HCT116 (cell line): ENCODE measurements at regions not wholly inside any gene's neighbourhood (a gene's known extent, or its start where the extent isn't known, plus 50 kb on each side); places are given as distances from the start of the nearest gene placed in this dataset.

Experiments
- ATAC-seq: fragments of 200-7000 bp; cut with Tn5 transposase; 2 replicates; pipeline ENCODE4 v1.9.1; 2020; ENCODE audit warnings: mild to moderate bottlenecking, moderate library complexity
- BruUV-seq: library from RNA; stranded (reverse); fragments of 400-500 nt; replicated peaks from 2 replicates; lab custom pipeline; 2021; lab: Mats Ljungman, UMichigan
- CTCF ChIA-PET: fragments of 300-600 bp; sonication (Branson Sonifier 250); formaldehyde crosslinking; loops from one replicate; lab custom pipeline; 2021; ENCODE audit warnings: antibody characterized with exemption; lab: Charles Lee
- POLR2A ChIA-PET: fragments of 300-600, 350-600 bp; sonication (Branson Sonifier 250); formaldehyde crosslinking; loops from one replicate; lab custom pipeline; 2021; ENCODE audit warnings: antibody characterized with exemption; lab: Charles Lee
- RAD21 ChIA-PET, 2 experiments: fragments of 300-600 bp; sonication (Branson Sonifier 250); formaldehyde crosslinking; loops; one replicate each; lab custom pipeline; 2023; ENCODE audit warnings: low total read pairs in 2 of 2; ENCODE audit not compliant: uncharacterized antibody in 2 of 2, unreplicated experiment in 2 of 2, low non-redundant PET in 1 of 2; lab: Charles Lee
- DNase-seq: peaks from one replicate; pipeline ENCODE4 v3.0.0-alpha.2; 2010; ENCODE audit warnings: low read depth, low spot score
- H2AFZ ChIP-seq: fragments of 200-600 bp; shearing (Covaris generic), sonication (generic); 2 replicates; pipeline ENCODE4 v1.6.1; 2017; ENCODE audit warnings: low read depth, mixed run types, mixed read lengths, antibody characterized with exemption, low read length; ENCODE audit not compliant: poor library complexity, severe bottlenecking
- H3K27ac ChIP-seq: 2 replicates; pipeline ENCODE4 v1.5.1; 2012; ENCODE audit warnings: low read depth, low read length
- H3K27me3 ChIP-seq: fragments of 200-600 bp; sonication (generic); 2 replicates; pipeline ENCODE4 v1.6.1; 2016; ENCODE audit warnings: mixed run types, low read length, mixed read lengths; ENCODE audit not compliant: insufficient read depth
- H3K36me3 ChIP-seq, 2 experiments: fragments of 200-500 bp in 1 of 2; fragments of 200-600 bp in 1 of 2; sonication (Bioruptor generic) in 1 of 2; sonication (generic) in 1 of 2; 2 replicates each; pipeline versions ENCODE4 v1.5.1 to v1.6.1; 2014 to 2016; ENCODE audit warnings: low read length in 2 of 2, inconsistent platforms in 1 of 2, mixed read lengths in 1 of 2, mixed run types in 1 of 2; ENCODE audit not compliant: insufficient read depth in 2 of 2, control insufficient read depth in 1 of 2
- H3K4me1 ChIP-seq, 2 experiments: fragments of 200-600 bp in 1 of 2; sonication (generic) in 1 of 2; 2 replicates each; pipeline versions ENCODE4 v1.5.1 to v1.6.1; 2012 to 2017; ENCODE audit warnings: low read length in 2 of 2, inconsistent platforms in 1 of 2, mild to moderate bottlenecking in 1 of 2, mixed read lengths in 1 of 2, mixed run types in 1 of 2, moderate library complexity in 1 of 2; ENCODE audit not compliant: insufficient read depth in 2 of 2, control insufficient read depth in 1 of 2
- H3K4me2 ChIP-seq: fragments of 200-600 bp; sonication (generic); 2 replicates; pipeline ENCODE4 v1.6.1; 2017; ENCODE audit warnings: mixed run types, low read length, mixed read lengths
- H3K4me3 ChIP-seq, 2 experiments: fragments of 200-600 bp in 1 of 2; sonication (generic) in 1 of 2; replicated peaks in 1 of 2; 2 replicates each; pipeline ENCODE4 v1.5.1; 2011 to 2016; ENCODE audit warnings: low read length in 2 of 2, control low read depth in 1 of 2, low read depth in 1 of 2, mild to moderate bottlenecking in 1 of 2, mixed read lengths in 1 of 2, mixed run types in 1 of 2
- H3K79me2 ChIP-seq: fragments of 200-600 bp; sonication (generic); 2 replicates; pipeline ENCODE4 v1.6.1; 2017; ENCODE audit warnings: mild to moderate bottlenecking, mixed run types, low read length, moderate library complexity, mixed read lengths; ENCODE audit not compliant: insufficient read depth
- H3K9ac ChIP-seq: fragments of 200-600 bp; sonication (generic); 2 replicates; pipeline ENCODE4 v1.6.1; 2016; ENCODE audit warnings: low read length, mixed read lengths
- H3K9me2 ChIP-seq: fragments of 200-600 bp; sonication (generic), shearing (Covaris generic); 2 replicates; pipeline ENCODE4 v1.6.1; 2017; ENCODE audit warnings: mixed run types, mild to moderate bottlenecking, moderate library complexity; ENCODE audit not compliant: insufficient read depth
- H3K9me3 ChIP-seq, 2 experiments: fragments of 200-500 bp in 1 of 2; fragments of 200-600 bp in 1 of 2; sonication (Bioruptor generic) in 1 of 2; sonication (generic) in 1 of 2; 2 replicates each; pipeline ENCODE4 v1.6.1; 2014 to 2017; ENCODE audit warnings: low read length in 2 of 2, mixed read lengths in 2 of 2, inconsistent platforms in 1 of 2, low read depth in 1 of 2, mild to moderate bottlenecking in 1 of 2, mixed run types in 1 of 2, moderate library complexity in 1 of 2; ENCODE audit not compliant: control insufficient read depth in 1 of 2, insufficient read depth in 1 of 2
- H4K20me1 ChIP-seq: fragments of 200-600 bp; sonication (generic), shearing (Covaris generic); 2 replicates; pipeline ENCODE4 v1.6.1; 2017; ENCODE audit warnings: mixed run types, mild to moderate bottlenecking, moderate library complexity; ENCODE audit not compliant: insufficient read depth
- ATF3 ChIP-seq: IDR thresholded peaks from 2 replicates; pipeline ENCODE4 v1.6.1; 2012
- CTCF ChIP-seq, 3 experiments: fragments of 200-600 bp in 1 of 3; sonication (generic) in 1 of 3; IDR thresholded peaks in 2 of 3; conservative IDR thresholded peaks in 1 of 3; 2 replicates each; pipeline ENCODE4 v1.5.1; 2012 to 2017; ENCODE audit warnings: low read depth in 2 of 3, low read length in 2 of 3, antibody characterized with exemption in 1 of 3, borderline replicate concordance in 1 of 3, control low read depth in 1 of 3, mild to moderate bottlenecking in 1 of 3, mixed read lengths in 1 of 3, mixed run types in 1 of 3, moderate library complexity in 1 of 3; ENCODE audit not compliant: insufficient read depth in 1 of 3
- EGR1 ChIP-seq: IDR thresholded peaks from 2 replicates; pipeline ENCODE4 v1.6.1; 2012; ENCODE audit warnings: low read depth
- ELF1 ChIP-seq: IDR thresholded peaks from 2 replicates; pipeline ENCODE4 v1.6.1; 2012; ENCODE audit warnings: low read depth, borderline replicate concordance
- FOSL1 ChIP-seq: IDR thresholded peaks from 2 replicates; pipeline ENCODE4 v1.6.1; 2012; ENCODE audit warnings: low read depth
- JUND ChIP-seq: IDR thresholded peaks from 2 replicates; pipeline ENCODE4 v1.6.1; 2012
- POLR2A ChIP-seq: IDR thresholded peaks from 2 replicates; pipeline ENCODE4 v1.7.0; 2011; ENCODE audit warnings: borderline replicate concordance; ENCODE audit not compliant: insufficient read depth, insufficient read length; ENCODE audit errors: extremely low read depth
- REST ChIP-seq: IDR thresholded peaks from 2 replicates; pipeline ENCODE4 v1.6.1; 2012; ENCODE audit warnings: low read depth
- SP1 ChIP-seq: IDR thresholded peaks from 2 replicates; pipeline ENCODE4 v1.6.1; 2012; ENCODE audit warnings: low read depth
- TCF7L2 ChIP-seq: IDR thresholded peaks from 2 replicates; pipeline ENCODE4 v1.7.0; 2011; ENCODE audit warnings: borderline replicate concordance, inconsistent platforms; ENCODE audit not compliant: insufficient read depth, insufficient read length; ENCODE audit errors: extremely low read depth
- YY1 ChIP-seq: IDR thresholded peaks from 2 replicates; pipeline ENCODE4 v1.6.1; 2011; ENCODE audit warnings: low read length, low read depth, moderate library complexity, mild to moderate bottlenecking; ENCODE audit not compliant: insufficient replicate concordance; ENCODE audit errors: extremely low read depth
- intact Hi-C: fragments of 100-400 bp; cut with micrococcal nuclease; formaldehyde crosslinking; loops from 2 replicates; pipeline ENCODE4 v1.10.0; 2022
- TF ChIP-seq, protein P1 (sequence below): IDR thresholded peaks from 2 replicates; pipeline ENCODE4 v1.6.1; 2011; ENCODE audit warnings: mild to moderate bottlenecking, low read length, moderate library complexity; ENCODE audit not compliant: insufficient replicate concordance; ENCODE audit errors: extremely low read depth

- TF ChIP-seq POLR2A (no peak), REST (no peak), SP1 (no peak)
Measured at GRCh38 chr4:116110713-116111112, 974.7 kb downstream of the TRAM1L1 start (continued).

DNA sequence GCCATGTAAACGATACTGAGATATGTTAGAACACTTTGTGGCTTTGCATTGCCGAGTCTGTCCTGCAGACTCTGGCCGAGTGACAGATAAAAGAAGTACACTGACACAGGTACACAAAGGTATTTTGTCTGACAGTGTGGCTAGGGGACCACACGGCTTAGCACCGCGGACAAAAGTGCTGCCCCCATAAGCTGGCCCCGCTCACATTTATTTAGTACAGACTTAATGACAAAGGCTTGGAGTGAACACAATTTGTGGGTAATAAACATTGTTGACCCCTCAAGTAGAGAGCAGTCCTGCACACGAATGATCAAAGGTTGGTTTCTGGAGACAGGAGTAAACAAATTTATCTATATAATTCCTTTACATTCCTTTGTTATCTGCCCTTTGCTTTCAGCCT lies 976.8 kb downstream of the TRAM1L1 start:
- no peak for ATAC-seq
- no peaks in the 10 kb centered on the region for H3K27me3 ChIP-seq
- H3K79me2 ChIP-seq: no peaks in the 10 kb centered on the region
- no peak for TF ChIP-seq SP1
- no peak for TF ChIP-seq ELF1
- no peak for TF ChIP-seq FOSL1
- no peak for TF ChIP-seq EGR1
- no peak for TF ChIP-seq YY1
- TF ChIP-seq ATF3: no peak
- no peak for TF ChIP-seq CTCF (IDR thresholded peaks at IDR 0.05 in 2 of 3, conservative IDR thresholded peaks at IDR 0.05 in 1 of 3; ENCODE audit: borderline replicate concordance in 1 of 3, insufficient read depth in 1 of 3, low read depth in 2 of 3, low read length in 2 of 3)
- TF ChIP-seq JUND: no peak
- TF ChIP-seq TCF7L2: no peak
- TF ChIP-seq, protein P1, sequence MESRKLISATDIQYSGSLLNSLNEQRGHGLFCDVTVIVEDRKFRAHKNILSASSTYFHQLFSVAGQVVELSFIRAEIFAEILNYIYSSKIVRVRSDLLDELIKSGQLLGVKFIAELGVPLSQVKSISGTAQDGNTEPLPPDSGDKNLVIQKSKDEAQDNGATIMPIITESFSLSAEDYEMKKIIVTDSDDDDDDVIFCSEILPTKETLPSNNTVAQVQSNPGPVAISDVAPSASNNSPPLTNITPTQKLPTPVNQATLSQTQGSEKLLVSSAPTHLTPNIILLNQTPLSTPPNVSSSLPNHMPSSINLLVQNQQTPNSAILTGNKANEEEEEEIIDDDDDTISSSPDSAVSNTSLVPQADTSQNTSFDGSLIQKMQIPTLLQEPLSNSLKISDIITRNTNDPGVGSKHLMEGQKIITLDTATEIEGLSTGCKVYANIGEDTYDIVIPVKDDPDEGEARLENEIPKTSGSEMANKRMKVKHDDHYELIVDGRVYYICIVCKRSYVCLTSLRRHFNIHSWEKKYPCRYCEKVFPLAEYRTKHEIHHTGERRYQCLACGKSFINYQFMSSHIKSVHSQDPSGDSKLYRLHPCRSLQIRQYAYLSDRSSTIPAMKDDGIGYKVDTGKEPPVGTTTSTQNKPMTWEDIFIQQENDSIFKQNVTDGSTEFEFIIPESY: no peak
- no peak for TF ChIP-seq REST
- TF ChIP-seq, all 23 proteins: peak for 0
- Histone ChIP-seq H3K4me2 (no peak overlapping the region), H4K20me1 (no peaks in the 10 kb centered on the region), H3K9me3 (no peaks in the 10 kb centered on the region), H3K9me2 (no peaks in the 10 kb centered on the region), H3K36me3 (no peaks in the 10 kb centered on the region), H3K9ac (no peak overlapping the region), H3K4me1 (no peaks in the 10 kb centered on the region), H2AFZ (no peak overlapping the region), H3K4me3 (no peak overlapping the region), H3K27ac (no peak overlapping the region)
- DNase-seq: no peak
- RAD21 ChIA-PET: no interaction called here
- intact Hi-C loops: no loop called here
- POLR2A ChIA-PET: no interaction called here
- CTCF ChIA-PET: no interaction called here
- no TSS peak for BruUV-seq
